DMS153 (cell line): ENCODE measurements at regions not wholly inside any gene's neighbourhood (a gene's known extent, or its start where the extent isn't known, plus 50 kb on each side); places are given as distances from the start of the nearest gene placed in this dataset.

Experiments used
- DNase-seq: peaks from one replicate; lab custom pipeline; 2025; lab: John Stamatoyannopoulos, UW

GRCh38 chr7:131265227-131265626, 62.4 kb upstream of the MKLN1 start:
- no peak for DNase-seq

- no peak for DNase-seq
These were observed 60.0 kb upstream of the MKLN1 start for GRCh38 chr7:131267631-131268030.

GRCh38 chr7:131268906-131269305, 58.8 kb upstream of the MKLN1 start:
- DNase-seq, result no peak

- no peak for DNase-seq
These were observed 55.6 kb upstream of the MKLN1 start for GRCh38 chr7:131272086-131272485.

- no peak for DNase-seq
These were observed 52.7 kb upstream of the MKLN1 start for GRCh38 chr7:131274986-131275385.

GRCh38 chr7:131276190-131276589, 51.5 kb upstream of the MKLN1 start:
- no peak for DNase-seq

GRCh38 chr7:131276748-131277147, 50.9 kb upstream of the MKLN1 start:
- no peak for DNase-seq
